Fibroblast of skin of left quadriceps (primary cell): ENCODE measurements at regions not wholly inside any gene's neighbourhood (a gene's known extent, or its start where the extent isn't known, plus 50 kb on each side); places are given as distances from the start of the nearest gene placed in this dataset.
A peak's percentile ranks its signal among the peaks of the same experiment; 100 is the strongest.
"Not testable (repeated sequence)": the region's sequence is repeated elsewhere in the genome, so short reads cannot be mapped to it uniquely, and the experiment has no call there.

Experiments used
- DNase-seq, 2 experiments: peaks; one replicate each; pipeline ENCODE4 v3.0.0-alpha.2; 2013; ENCODE audit warnings: low read depth in 2 of 2

GRCh38 chr21:31819692-31820091 is 53.1 kb upstream of the HUNK start:
- DNase-seq = not testable (repeated sequence)

DNA sequence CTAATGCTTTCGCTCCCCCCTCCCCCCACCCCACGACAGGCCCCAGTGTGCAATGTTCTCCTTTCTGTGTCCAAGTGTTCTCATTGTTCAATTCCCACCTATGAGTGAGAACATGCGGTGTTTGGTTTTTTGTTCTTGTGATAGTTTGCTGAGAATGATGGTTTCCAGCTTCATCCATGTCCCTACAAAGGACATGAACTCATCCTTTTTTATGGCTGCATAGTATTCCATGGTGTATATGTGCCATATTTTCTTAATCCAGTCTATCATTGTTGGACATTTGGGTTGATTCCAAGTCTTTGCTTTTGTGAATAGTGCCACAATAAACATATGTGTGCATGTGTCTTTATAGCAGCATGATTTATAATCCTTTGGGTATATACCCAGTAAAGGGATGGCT is 58.5 kb upstream of the HUNK start:
- not testable (repeated sequence) for DNase-seq

DNA sequence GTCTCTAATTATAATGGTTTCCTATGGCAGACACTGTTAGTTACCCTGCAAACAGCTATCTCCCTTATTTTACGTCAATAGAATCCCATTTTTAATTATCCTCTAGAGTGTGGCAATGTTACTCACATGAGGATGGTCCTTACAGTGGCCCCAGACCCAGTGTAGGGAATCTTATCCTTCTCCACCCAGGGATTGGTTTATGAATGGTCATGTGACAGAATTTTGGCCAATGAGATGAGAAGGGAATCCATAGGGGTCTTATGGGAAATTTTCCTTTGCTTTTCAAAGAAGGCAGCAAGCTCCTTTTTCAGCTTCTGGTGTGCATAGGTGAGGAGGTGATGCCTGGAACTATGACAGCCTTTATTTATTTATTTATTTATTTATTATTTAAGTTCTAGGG is 59.0 kb upstream of the HUNK start:
- no peak for DNase-seq

GRCh38 chr21:31804008-31804394 is 68.8 kb upstream of the HUNK start:
- DNase-seq = no peak

DNA sequence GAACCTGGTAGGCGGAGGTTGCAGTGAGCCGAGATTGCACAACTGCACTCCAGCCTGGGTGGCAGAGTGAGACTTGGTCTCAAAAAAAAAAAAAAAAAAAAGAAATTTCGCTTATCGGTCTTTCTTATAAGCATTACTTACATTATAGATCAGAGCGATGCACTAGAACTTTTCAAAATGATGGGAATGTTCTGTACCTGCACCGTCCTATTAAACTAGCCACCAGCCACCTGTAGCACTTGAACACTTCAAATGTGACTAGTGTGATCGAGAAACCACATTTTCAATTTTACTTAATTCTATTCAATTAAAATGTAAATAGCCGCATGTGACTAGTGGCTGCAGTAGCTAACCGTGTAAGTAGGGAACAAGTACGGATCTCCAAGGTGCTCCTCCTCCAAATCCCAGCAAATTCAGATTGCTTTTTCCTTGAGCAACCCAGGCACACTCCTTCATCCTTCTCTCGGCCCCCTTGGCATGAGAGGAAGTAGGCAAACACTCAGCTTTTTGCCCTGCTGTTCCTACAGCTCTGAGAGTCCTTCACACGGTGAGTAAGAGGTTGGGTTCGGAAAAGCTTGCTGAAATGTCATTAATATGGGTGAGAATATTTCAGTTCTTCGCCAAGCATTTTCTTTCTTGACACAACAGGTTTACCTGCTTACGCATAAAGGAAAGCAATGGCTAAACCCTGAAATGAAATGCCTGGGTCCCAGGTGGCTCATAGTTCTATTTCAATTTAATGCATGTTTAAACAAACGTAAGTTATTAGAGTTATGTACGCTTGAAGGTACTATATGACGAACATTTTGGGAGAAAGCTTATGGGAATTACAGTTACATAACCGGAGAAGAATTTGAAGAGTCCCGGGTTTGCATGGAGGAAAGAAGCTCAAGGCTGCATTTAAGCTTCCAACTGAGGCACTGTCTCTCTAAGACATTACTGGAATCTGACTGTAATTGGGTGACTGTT is 69.5 kb upstream of the HUNK start:
- DNase-seq = no peak

GRCh38 chr21:31802331-31802730 is 70.4 kb upstream of the SCAF4 start:
- DNase-seq = no peak

DNA sequence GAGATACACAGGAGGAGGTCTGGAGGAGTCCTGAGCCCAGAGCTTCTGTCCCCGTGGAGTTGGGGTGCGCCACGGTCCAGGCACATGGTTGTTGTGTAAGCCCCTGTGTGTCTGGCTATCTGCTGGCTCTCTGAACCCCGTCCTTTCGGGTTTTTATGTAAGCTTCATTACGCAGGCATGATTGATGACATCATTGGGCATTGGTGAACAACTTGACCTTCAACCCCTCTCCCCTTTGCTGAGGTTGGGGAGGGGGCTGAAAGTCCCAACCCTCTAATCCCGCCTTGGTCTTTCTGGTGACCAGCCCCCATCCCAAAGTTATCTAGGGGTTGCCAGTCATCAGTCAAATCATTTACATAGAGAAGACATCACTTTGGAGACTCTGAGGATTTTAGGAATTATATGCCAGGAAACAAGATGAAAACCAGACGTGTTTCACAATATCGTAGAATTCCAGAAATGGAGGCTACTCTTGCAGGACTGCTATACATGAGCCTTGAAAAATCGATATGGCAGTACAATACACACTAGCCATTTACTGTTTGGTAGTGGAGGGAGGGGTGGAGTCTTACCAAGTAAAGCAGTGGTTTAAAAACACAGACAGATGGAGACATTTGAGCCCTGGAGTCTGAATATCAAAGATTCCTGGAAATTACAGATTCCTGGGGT is 69.8 kb upstream of the SCAF4 start:
- no peak for DNase-seq

- DNase-seq = no peak
Measured at GRCh38 chr21:31798842-31799704, 67.2 kb upstream of the SCAF4 start.

DNA sequence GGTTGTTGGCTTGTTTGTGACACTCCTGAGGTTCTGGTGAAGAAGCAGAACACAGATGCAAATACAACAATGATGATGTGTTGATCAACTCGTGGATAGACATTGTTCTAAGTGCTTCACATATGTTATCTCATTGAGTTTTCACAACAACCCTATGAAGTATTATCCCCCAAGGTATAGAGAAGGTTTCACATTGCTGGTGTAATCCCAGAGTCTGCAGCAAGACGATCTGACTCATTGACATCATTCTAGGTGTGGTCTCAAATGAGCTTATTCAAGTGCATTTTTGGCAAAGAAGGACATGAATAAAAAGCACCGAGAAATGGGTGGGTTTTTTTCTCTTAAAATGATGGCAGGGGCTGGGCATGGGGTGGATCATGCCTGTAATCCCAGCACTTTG is 64.1 kb upstream of the SCAF4 start:
- DNase-seq = no peak

GRCh38 chr21:31790420-31790819 is 58.5 kb upstream of the SCAF4 start:
- not testable (repeated sequence) for DNase-seq

GRCh38 chr21:31788581-31788980 is 56.7 kb upstream of the SCAF4 start:
- no peak for DNase-seq

DNA sequence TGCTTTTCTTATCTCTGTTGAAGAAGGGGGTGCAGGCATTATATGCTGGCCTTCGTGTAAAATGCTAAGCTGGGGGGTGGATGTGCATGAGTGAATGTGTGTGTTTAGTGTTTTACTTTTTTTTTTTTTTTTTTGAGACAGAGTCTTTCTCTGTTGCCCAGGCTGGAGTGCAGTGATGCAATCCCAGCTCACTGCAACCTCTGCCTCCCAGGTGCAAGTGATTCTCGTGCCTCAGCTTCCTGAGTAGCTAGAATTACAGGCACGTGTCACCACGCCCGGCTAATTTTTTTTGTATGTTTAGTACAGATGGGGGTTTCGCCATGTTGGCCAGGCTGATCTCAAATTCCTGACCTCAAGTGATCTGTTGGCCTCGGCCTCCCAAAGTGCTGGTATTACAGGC is 55.8 kb upstream of the SCAF4 start:
- DNase-seq = not testable (repeated sequence)

GRCh38 chr21:31786164-31786920 is 54.4 kb upstream of the SCAF4 start:
- no peak for DNase-seq

DNA sequence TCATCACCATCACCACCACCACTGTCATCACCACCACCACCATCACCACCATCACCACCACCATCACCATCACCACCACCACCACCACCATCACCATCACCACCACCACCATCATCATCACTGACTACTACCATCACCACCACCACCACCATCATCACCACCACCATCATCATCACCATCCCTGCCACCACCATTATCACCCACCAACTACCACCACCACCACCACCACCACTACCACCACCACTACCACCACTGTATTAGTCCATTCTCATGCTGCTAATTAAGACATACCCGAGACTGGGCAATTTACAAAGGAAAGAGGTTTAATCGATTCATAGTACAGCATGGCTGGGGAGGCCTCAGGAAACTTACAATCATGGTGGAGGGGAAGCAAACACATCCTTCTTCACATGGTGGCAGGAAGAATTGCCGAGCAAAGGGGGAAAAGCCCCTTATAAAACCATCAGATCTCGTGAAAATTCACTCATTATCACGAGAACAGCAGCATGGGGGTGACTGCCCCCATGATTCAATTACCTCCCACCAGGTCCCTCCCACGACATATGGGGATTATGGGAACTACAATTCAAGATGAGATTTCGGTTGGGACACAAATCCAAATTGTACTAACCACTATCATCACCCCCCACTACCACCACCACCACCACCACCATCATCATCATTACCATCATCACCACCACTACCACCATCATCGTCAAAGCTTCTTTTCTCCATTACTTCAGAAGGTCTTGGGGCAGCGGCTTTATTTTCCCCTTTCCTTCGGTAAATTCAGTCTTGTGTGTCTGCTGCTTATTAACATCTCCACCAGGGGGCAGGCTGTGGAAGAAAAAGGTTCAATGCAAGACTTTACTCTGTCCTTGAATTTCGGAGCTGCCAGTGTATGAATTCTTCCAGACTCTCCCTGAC is 53.6 kb upstream of the SCAF4 start:
- peak; percentile 45 to 48 for DNase-seq

GRCh38 chr21:31781737-31782136 is 49.8 kb upstream of the SCAF4 start:
- peak; percentile 16 to 24 for DNase-seq
